GM21423 (cell line): ENCODE measurements at regions not wholly inside any gene's neighbourhood (a gene's known extent, or its start where the extent isn't known, plus 50 kb on each side); places are given as distances from the start of the nearest gene placed in this dataset.

Experiments used
- ATAC-seq: cut with Tn5 transposase; IDR thresholded peaks from one replicate; pipeline ENCODE4 v1.9.1; 2021; ENCODE audit warnings: mild to moderate bottlenecking, moderate library complexity; ENCODE audit not compliant: unreplicated experiment

GRCh38 chr2:180177534-180177933 lies 170.4 kb upstream of the CWC22 start:
- ATAC-seq = no peak

GRCh38 chr2:180175736-180176135 lies 168.6 kb upstream of the CWC22 start:
- ATAC-seq = no peak

DNA sequence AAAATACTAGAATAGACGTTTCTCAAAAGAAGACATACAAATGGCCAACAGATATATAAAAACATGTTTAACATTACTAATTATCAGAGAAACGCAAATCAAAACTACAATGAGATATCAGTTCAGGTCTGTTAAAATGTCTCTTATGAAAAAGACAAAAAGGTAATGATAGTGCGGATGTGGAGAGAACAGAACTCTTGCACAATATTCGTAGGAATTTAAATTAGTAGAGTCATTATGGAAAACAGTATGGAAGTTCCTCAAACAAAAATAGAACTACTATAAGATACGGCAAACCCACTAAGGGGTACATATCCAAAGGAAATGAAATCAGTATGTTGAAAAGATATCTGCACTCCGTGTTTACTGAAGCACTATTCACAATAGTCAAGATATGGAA lies 167.5 kb upstream of the CWC22 start:
- no peak for ATAC-seq

DNA sequence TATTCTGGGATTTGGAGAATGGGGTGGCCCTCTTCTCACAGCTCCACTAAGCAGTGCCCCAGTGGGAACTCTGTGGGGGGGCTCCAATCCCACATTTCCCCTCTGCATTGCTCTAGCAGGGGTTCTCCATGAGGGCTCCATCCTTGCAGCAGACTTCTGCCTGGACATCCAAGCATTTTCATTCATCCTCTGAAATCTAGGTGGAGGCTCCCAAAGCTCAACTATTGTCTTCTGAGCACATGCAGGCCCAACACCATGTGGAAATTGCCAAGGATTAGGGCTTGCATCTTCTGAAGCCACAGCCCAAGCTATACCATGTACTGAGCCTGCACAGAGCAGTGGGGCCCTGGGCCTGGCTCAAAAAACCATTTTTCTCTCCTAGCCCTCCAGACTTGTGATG lies 162.4 kb upstream of the CWC22 start:
- no peak for ATAC-seq

GRCh38 chr2:180161415-180161814 lies 154.3 kb upstream of the CWC22 start:
- ATAC-seq = no peak

DNA sequence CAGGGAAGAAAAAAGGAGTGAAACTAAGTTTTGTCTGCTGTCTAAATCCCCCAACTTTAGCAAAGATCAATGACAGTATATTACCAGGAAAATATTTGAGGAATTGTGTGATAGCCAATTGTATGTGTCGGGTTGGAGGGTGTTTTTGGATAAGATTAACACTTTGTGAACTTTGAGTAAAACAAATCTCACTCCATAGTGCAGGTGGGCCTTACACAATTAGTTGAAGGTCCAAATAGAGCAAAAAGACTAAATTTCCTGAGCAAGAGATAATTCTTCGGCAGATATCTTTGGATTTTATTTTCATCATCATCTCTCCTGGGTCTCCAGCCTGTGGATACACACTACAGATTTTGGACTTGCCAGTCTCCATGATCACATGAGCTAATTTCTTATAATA lies 152.8 kb upstream of the CWC22 start:
- ATAC-seq = no peak

GRCh38 chr2:180158961-180159360 lies 151.9 kb upstream of the CWC22 start:
- no peak for ATAC-seq

GRCh38 chr2:180156651-180157050 lies 149.6 kb upstream of the CWC22 start:
- no peak for ATAC-seq

GRCh38 chr2:180150606-180151005 lies 143.5 kb upstream of the CWC22 start:
- ATAC-seq = no peak

DNA sequence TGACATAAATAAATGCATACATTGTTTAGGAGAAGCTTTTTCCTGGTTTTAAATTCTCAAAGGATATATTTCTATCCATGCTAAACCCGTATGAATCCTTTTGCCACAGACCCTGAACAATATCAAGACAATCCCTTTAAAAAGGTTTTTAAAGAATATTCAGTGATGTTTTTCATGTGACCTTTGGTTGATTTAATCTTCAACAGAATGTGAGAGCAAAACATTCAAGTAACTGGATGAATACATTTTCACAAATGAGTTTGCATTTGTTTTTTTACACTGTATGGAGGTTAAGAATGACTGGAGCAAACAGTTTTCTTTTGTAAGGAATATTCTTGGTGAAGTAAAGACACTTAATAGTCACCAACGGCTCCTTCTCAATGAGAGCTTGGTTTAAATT lies 139.4 kb upstream of the CWC22 start:
- no peak for ATAC-seq

- no peak for ATAC-seq
Measured at GRCh38 chr2:180146114-180146513, 139.0 kb upstream of the CWC22 start.

GRCh38 chr2:180145163-180145562 lies 138.1 kb upstream of the CWC22 start:
- no peak for ATAC-seq

DNA sequence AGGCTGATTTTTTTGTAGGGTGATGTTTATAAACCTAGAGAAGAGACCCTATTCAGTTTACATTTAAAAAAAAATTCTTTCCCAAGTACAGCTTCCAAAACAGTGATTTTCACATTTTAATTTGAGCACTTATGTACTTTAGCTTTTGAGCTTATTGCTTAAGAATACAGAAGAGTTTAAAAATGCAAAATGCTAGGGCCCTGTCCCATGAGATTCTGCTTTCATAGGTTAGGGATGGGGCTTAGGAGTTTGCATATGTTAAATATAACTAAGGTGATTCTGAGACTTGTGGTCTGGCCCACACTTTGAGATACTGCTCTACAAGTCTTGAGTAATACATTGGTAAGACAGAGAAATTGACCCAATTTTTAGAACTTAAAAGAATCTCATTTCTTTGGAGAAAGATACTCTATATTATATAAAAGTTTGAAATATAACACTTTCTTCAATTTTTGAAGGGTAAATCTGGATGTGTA lies 137.3 kb upstream of the CWC22 start:
- ATAC-seq = no peak

DNA sequence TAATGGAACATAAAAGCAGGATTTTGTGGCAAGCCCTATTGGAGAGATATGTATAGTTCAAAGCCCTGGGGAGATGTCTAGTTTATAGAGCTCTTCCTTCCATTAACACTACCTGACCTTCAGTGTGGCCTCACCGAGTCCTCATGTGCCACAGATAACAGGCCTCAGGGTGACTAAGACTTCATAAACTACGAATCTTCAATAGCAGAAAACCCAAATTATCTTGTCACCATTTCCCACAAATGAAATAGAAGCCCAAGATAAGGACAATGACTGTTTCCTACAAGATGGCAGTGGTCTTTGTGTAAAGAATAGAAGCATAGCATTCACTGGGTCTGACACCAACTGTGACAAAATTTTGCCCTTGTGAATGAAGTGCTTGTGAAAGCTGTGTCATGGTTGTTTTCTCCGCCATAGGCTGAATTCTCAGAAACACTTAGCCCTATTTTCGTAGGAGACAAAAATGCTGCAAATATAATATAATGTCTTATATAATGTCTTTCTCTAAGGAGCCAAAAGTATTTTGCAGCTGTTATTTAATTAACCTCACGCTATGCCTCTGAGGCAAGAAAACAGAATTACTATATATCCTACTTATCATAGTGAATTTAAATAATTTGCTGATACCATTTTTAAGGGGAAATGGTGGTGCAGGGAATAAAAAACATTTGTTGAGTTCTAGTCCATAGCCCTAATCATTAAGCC lies 136.7 kb upstream of the CWC22 start:
- ATAC-seq = no peak

DNA sequence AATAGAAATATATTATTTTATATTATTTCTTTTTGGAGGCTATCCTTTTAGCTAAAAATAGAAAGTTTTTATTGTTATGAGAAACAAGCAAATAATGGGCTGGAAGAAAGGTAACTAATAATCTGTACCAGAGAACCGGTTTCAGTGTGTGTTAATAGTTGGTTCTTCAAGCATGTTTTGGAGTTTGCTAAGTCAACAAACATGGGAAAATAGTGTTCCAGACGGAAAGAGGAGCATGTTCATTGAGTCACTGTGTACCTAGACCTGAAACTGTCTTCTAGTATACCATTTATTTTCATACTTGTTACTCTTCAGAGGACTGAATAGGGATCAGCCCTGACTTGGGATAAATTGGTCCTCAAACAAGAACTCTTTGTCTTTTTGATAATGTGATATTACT lies 134.5 kb upstream of the CWC22 start:
- no peak for ATAC-seq

GRCh38 chr2:180133736-180134135 lies 126.6 kb upstream of the CWC22 start:
- ATAC-seq = no peak

DNA sequence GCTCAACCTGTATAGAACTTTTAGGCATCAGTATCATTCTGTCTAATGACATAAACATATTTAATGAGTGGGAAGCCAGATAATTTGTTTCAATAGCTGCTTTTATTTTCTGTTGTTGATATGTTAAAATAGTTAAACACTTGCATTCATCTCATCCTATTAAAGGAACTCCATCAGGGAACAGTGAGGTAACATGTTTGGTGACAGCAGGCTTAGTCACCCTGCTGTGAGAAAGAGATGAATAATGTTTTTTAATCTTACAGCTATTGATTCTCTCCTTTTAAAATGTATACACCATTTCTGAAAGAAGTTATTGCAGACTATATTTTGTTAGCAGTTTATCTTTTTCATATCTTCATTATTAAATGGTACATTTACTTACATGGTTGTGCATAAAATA lies 123.3 kb upstream of the CWC22 start:
- no peak for ATAC-seq

DNA sequence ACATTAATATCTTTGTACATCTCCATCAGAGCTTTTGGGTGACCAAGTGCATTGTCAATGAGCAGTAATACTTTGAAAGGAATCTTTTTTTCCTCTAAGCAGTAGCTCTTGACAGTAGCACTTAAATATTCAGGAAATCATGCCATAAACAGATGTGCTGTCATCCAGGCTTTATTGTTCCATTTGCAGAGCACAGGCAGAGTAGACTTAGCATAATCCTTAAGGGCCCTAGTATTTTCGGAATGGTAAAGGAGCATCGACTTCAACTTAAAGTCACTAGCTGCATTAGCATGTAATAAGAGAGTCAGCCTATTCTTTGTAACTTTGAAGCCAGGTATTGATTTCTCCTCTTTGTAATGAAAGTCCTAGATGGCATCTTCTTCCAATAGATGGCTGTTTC lies 121.8 kb upstream of the CWC22 start:
- ATAC-seq = no peak

GRCh38 chr2:180125245-180125962 lies 118.3 kb upstream of the CWC22 start:
- peak; percentile 72 for ATAC-seq

DNA sequence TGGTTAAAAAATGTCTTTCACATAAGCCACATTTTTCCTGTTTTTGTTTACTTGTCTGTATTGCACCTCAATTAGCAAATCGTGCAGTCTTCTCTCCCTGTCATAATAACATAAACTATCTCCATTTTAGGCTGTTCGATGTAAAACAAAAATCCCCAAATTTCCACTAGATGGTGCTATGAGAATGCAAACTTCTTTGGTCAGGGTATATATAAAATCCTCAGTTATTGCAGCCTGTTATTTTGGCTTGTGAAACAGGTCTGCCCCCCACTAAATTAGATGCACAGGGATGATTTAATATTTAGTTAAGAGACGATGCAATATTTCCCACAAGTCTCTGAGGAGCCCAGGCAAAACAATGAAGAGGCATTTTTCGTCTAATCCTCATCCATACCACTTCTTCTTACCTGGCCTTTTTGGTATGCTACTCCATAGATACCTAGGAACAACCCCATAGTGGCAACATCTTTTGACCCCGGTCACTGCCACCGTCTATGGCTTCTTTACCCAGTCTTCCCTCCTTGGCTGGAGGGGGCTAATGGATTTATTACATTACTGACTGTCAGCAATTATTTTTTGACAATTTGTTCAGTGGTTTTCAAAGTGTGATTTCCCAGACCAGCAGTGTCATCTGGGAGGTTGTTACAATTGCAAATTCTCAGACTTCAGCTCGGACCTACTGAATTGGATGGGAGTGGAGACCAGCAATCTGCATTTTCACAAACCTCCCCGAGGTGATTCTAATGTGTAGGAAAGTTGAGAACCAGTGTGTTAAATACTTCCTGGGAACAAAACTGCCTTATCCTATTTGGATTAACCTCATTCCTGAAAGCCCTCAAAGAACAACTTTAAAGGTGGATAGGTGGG lies 117.4 kb upstream of the CWC22 start:
- ATAC-seq = peak; percentile 63

DNA sequence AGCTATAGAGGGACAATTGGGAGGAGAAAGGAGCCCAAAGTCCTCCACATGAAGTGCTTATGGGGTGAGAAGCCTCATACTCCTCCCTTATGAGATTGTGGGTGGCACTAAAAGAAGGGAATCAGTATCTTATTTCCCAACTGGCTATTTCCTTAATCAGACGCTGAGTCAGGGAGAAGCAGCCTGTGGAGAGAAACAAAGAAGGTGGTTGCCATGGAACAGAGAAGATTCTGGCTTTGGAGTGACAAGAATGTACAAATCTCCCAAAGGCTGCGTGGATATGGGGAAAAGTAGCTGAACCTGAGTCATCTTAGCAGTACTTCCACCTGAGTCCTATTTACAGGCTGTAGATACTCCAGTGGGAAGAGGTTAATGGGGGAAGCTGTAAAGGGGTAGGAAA lies 115.8 kb upstream of the CWC22 start:
- no peak for ATAC-seq

DNA sequence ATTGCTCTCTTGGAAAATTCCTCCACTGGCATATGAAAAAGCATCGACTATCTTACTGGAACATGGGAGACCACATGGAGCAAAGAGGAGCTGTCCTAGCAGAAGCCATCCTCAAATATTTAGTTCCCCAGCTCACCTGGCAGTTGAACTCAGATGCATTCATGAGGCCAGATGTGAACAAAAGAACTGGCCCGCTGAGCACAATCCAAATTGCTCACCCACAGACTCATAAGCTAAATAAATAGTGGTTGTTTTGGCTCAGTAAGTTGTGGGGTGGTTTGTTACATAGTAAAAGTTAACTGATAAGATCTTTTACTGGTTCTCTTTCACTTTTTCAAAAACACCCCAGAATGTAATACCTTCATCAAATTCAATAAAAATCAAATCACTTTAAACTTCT lies 108.6 kb upstream of the CWC22 start:
- ATAC-seq = no peak
